ENCODE measurements at regions not wholly inside any gene's neighbourhood (a gene's known extent, or its start where the extent isn't known, plus 50 kb on each side); places are given as distances from the start of the nearest gene placed in this dataset.
A peak's percentile ranks its signal among the peaks of the same experiment; 100 is the strongest.

DNA sequence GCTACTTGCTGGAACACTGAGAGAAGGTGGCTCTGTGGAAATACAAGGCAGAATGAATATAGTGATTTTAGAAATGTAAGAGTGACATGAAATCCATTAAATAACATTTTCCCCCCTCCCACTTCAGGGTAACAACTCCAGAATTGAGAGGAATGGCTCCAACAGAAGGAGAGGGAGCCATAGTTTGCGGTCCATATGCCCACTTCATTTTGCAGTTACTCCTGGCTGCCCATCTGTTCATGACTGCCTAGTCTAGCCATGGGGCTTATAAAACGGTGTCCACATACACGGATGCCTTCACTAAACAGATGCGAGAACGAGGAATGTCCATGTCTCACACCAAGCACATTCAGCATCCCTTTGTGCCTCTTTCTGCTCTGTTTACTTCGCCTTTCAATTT lies 186.7 kb downstream of the TMEM38B start:
- TF ChIP-seq MYC (IDR thresholded peaks at IDR 0.05; ENCODE audit: low read depth, low read length) (no peak), CTCF (IDR thresholded peaks at IDR 0.05; ENCODE audit: low read depth, low read length) (no peak), POLR2A (IDR thresholded peaks at IDR 0.05; ENCODE audit: extremely low read depth, insufficient read length) (no peak)
- TF ChIP-seq, protein P1, sequence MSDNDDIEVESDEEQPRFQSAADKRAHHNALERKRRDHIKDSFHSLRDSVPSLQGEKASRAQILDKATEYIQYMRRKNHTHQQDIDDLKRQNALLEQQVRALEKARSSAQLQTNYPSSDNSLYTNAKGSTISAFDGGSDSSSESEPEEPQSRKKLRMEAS (IDR thresholded peaks at IDR 0.05; ENCODE audit: low read depth, low read length), result no peak
- no peak overlapping the region for H3K4me3 ChIP-seq (ENCODE audit: low read depth, low read length)
- no peak for DNase-seq (ENCODE audit: low read depth)

DNA sequence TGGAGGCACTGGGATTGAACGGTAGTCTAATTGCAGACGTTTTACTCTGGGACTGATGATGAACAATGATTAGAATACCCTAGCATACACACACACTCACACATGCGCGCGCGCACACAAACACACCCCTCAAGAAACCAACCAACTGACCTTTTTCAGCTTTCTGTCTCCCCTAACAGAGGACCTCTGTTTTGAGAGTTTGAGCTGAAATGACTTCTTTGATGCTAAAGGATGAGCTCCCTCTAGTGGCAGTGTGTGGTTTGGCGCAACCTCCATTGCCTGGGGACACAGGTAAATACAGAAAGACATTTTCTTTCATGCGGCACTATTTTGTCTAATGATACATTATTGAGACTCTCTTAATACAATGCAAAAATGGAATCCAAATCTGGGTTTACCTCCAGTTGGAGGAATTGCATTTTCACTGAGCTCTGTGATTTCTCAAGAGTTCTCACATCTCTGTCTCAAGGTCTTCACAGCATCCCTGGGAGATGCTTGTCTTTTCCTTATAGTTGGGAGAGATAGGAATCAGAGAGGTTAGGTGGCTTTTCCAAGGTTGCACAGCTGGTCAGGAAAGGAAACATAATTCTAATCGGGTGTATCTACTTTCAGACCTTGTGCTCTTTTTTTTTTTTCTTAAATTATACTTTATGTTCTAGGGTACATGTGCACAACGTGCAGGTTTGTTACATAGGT lies 187.5 kb downstream of the TMEM38B start:
- DNase-seq (ENCODE audit: low read depth), result peak; percentile 78
- no peak overlapping the region for H3K4me3 ChIP-seq (ENCODE audit: low read depth, low read length)
- TF ChIP-seq POLR2A (IDR thresholded peaks at IDR 0.05; ENCODE audit: extremely low read depth, insufficient read length) (no peak), MYC (IDR thresholded peaks at IDR 0.05; ENCODE audit: low read depth, low read length) (no peak), CTCF (IDR thresholded peaks at IDR 0.05; ENCODE audit: low read depth, low read length) (peak; percentile 94)
- TF ChIP-seq, protein P1 (IDR thresholded peaks at IDR 0.05; ENCODE audit: low read depth, low read length), result no peak

DNA sequence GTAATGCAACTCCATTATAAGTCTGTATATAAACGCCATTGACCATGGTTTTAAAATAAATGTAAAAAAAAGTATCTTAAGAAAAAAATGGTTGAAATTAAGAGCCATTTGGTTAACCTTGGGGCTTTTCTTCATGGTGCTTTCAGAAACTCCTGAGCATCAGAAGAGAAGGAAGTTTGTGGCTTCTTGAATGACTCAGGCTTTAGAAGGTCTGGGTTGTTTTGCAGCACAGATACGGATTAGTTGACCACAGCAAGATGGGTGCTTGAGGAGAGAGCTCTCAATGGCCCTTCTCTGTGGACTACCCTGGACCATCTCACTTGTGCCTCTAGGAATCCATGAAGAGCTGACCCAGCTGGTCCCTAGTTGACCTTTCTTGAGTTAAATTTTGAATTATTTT lies 189.5 kb downstream of the TMEM38B start:
- peak; percentile 78 for DNase-seq (ENCODE audit: low read depth)
- TF ChIP-seq POLR2A (IDR thresholded peaks at IDR 0.05; ENCODE audit: extremely low read depth, insufficient read length) (no peak), CTCF (IDR thresholded peaks at IDR 0.05; ENCODE audit: low read depth, low read length) (no peak), MYC (IDR thresholded peaks at IDR 0.05; ENCODE audit: low read depth, low read length) (no peak)
- TF ChIP-seq, protein P1 (IDR thresholded peaks at IDR 0.05; ENCODE audit: low read depth, low read length), result no peak
- no peak overlapping the region for H3K4me3 ChIP-seq (ENCODE audit: low read depth, low read length)

GRCh38 chr9:105884416-105884815 lies 190.1 kb downstream of the TMEM38B start:
- DNase-seq (ENCODE audit: low read depth), result no peak
- TF ChIP-seq POLR2A (IDR thresholded peaks at IDR 0.05; ENCODE audit: extremely low read depth, insufficient read length) (no peak), MYC (IDR thresholded peaks at IDR 0.05; ENCODE audit: low read depth, low read length) (no peak), CTCF (IDR thresholded peaks at IDR 0.05; ENCODE audit: low read depth, low read length) (no peak)
- TF ChIP-seq, protein P1 (IDR thresholded peaks at IDR 0.05; ENCODE audit: low read depth, low read length), result no peak
- H3K4me3 ChIP-seq (ENCODE audit: low read depth, low read length), result no peak overlapping the region

GRCh38 chr9:105886136-105886535 lies 191.8 kb downstream of the TMEM38B start:
- no peak for TF ChIP-seq MYC (IDR thresholded peaks at IDR 0.05; ENCODE audit: low read depth, low read length)
- TF ChIP-seq CTCF (IDR thresholded peaks at IDR 0.05; ENCODE audit: low read depth, low read length), result no peak
- TF ChIP-seq POLR2A (IDR thresholded peaks at IDR 0.05; ENCODE audit: extremely low read depth, insufficient read length), result no peak
- TF ChIP-seq, protein P1 (IDR thresholded peaks at IDR 0.05; ENCODE audit: low read depth, low read length), result no peak
- no peak for DNase-seq (ENCODE audit: low read depth)
- H3K4me3 ChIP-seq (ENCODE audit: low read depth, low read length), result no peak overlapping the region

Data from NB4 (cell line).